B cell (primary cell): ENCODE measurements at regions not wholly inside any gene's neighbourhood (a gene's known extent, or its start where the extent isn't known, plus 50 kb on each side); places are given as distances from the start of the nearest gene placed in this dataset.

Source experiments
- ATAC-seq: fragments of 200-7000 bp; cut with Tn5 transposase; one replicate; pipeline ENCODE4 v1.10.0; 2021; ENCODE audit warnings: low read depth, mild to moderate bottlenecking, moderate number of reproducible peaks, moderate library complexity
- CTCF ChIA-PET: fragments of 350-600 bp; sonication (Branson Sonifier 250); formaldehyde crosslinking; loops from one replicate; lab custom pipeline; 2021; ENCODE audit warnings: antibody characterized with exemption, inconsistent platforms; lab: Charles Lee
- POLR2A ChIA-PET: fragments of 350-600 bp; sonication (Branson Sonifier 250); formaldehyde crosslinking; loops from one replicate; lab custom pipeline; 2021; ENCODE audit warnings: antibody characterized with exemption; lab: Charles Lee
- DNase-seq: peaks from one replicate; pipeline ENCODE4 v3.0.0; 2013
- H2AFZ ChIP-seq: 2 replicates; pipeline ENCODE4 v1.6.1; 2012; ENCODE audit warnings: mild to moderate bottlenecking, low read depth, low read length; ENCODE audit not compliant: insufficient read depth, poor library complexity, severe bottlenecking
- H3K27ac ChIP-seq, 2 donors: 1 replicate in 1 of 2; 2 replicates in 1 of 2; pipeline ENCODE4 v1.5.1; 2012 to 2013; ENCODE audit warnings: low read length in 2 of 2, mild to moderate bottlenecking in 2 of 2, moderate library complexity in 1 of 2
- H3K27me3 ChIP-seq, 4 experiments: fragments of 200-600 bp in 1 of 4; sonication (generic) in 1 of 4; replicated peaks in 1 of 4; 1 replicate in 2 of 4; 2 replicates in 2 of 4; pipeline versions ENCODE4 v1.6.1 to v1.7.0; 2013 to 2016; ENCODE audit warnings: low read length in 3 of 4, mild to moderate bottlenecking in 2 of 4, mixed read lengths in 1 of 4, moderate library complexity in 1 of 4; ENCODE audit not compliant: insufficient read depth in 4 of 4, control insufficient read depth in 3 of 4; ENCODE audit errors: control extremely low read depth in 1 of 4
- H3K36me3 ChIP-seq, 2 experiments: replicated peaks in 1 of 2; 1 replicate in 1 of 2; 2 replicates in 1 of 2; pipeline versions ENCODE4 v1.6.1 to v1.7.1; 2013; ENCODE audit warnings: low read length in 1 of 2; ENCODE audit not compliant: insufficient read depth in 2 of 2, control insufficient read depth in 1 of 2; ENCODE audit errors: control extremely low read depth in 1 of 2, extremely low read depth in 1 of 2
- H3K4me1 ChIP-seq, 2 donors: fragments of 200-600 bp in 1 of 2; sonication (generic) in 1 of 2; 1 replicate in 1 of 2; 2 replicates in 1 of 2; pipeline versions ENCODE4 v1.5.1 to v1.6.1; 2013 to 2017; ENCODE audit warnings: low read length in 2 of 2; ENCODE audit not compliant: control insufficient read depth in 2 of 2, insufficient read depth in 2 of 2
- H3K4me2 ChIP-seq: replicated peaks from 2 replicates; pipeline ENCODE3; 2012; ENCODE audit warnings: mild to moderate bottlenecking, low read depth, low read length; ENCODE audit not compliant: poor library complexity, severe bottlenecking
- H3K4me3 ChIP-seq, 5 experiments: fragments of 200-600 bp in 1 of 5; sonication (generic) in 1 of 5; 1 replicate in 3 of 5; 2 replicates in 2 of 5; pipeline versions ENCODE4 v1.5.1 to v1.7.0; 2011 to 2016; ENCODE audit warnings: low read length in 4 of 5, mild to moderate bottlenecking in 4 of 5, low read depth in 2 of 5, control low read depth in 1 of 5, moderate library complexity in 1 of 5; ENCODE audit not compliant: insufficient read depth in 1 of 5; ENCODE audit errors: control extremely low read depth in 1 of 5, extremely low read depth in 1 of 5
- H3K79me2 ChIP-seq: fragments of 200-600 bp; sonication (generic); one replicate; pipeline ENCODE4 v1.6.0; 2016; ENCODE audit warnings: low read length; ENCODE audit not compliant: control insufficient read depth, insufficient read depth
- H3K9ac ChIP-seq: fragments of 200-600 bp; sonication (generic); 2 replicates; pipeline ENCODE4 v1.6.1; 2017; ENCODE audit warnings: mild to moderate bottlenecking, low read length, moderate library complexity
- H3K9me3 ChIP-seq, 3 donors: one replicate each; pipeline versions ENCODE4 v1.6.1 to v1.7.1; 2013; ENCODE audit warnings: low read length in 2 of 3; ENCODE audit not compliant: control insufficient read depth in 2 of 3, insufficient read depth in 1 of 3; ENCODE audit errors: control extremely low read depth in 1 of 3
- H4K20me1 ChIP-seq: 2 replicates; pipeline ENCODE4 v1.6.0; 2012; ENCODE audit warnings: mild to moderate bottlenecking, low read length; ENCODE audit not compliant: insufficient read depth, control insufficient read depth, poor library complexity, severe bottlenecking
- H3K27ac Mint-ChIP-seq: one replicate; pipeline ENCODE4 v1.8.0; 2021; ENCODE audit warnings: mixed read lengths
- H3K27me3 Mint-ChIP-seq: one replicate; pipeline ENCODE4 v1.8.0; 2021; ENCODE audit warnings: mixed read lengths
- H3K4me1 Mint-ChIP-seq: one replicate; pipeline ENCODE4 v1.8.0; 2021; ENCODE audit warnings: mixed read lengths
- H3K4me3 Mint-ChIP-seq: one replicate; pipeline ENCODE4 v1.8.0; 2021; ENCODE audit warnings: mixed read lengths
- H3K9me3 Mint-ChIP-seq: one replicate; pipeline ENCODE4 v1.8.0; 2022; ENCODE audit warnings: mixed read lengths; ENCODE audit not compliant: insufficient read depth
- EZH2 ChIP-seq: IDR thresholded peaks from 2 replicates; pipeline ENCODE4 v1.6.1; 2012; ENCODE audit warnings: borderline replicate concordance, low read depth, mild to moderate bottlenecking, moderate library complexity, low read length; ENCODE audit not compliant: insufficient read depth, poor library complexity, severe bottlenecking
- whole genome bisulfite sequencing: methylation state at CpG from one replicate; pipeline ENCODE4 v1.1.5; 2013; ENCODE audit warnings: missing lambda C conversion rate; ENCODE audit not compliant: insufficient coverage; 5-methylcytosine and 5-hydroxymethylcytosine counted together
- intact Hi-C: fragments of 100-400 bp; cut with micrococcal nuclease; formaldehyde crosslinking; loops from one replicate; pipeline ENCODE4 v1.10.0; 2022
- TF ChIP-seq, protein P1 (sequence below): fragments of 200-600 bp; IDR thresholded peaks from one replicate; pipeline ENCODE4 v1.8.0; 2022; ENCODE audit warnings: antibody characterized with exemption, mild to moderate bottlenecking

DNA sequence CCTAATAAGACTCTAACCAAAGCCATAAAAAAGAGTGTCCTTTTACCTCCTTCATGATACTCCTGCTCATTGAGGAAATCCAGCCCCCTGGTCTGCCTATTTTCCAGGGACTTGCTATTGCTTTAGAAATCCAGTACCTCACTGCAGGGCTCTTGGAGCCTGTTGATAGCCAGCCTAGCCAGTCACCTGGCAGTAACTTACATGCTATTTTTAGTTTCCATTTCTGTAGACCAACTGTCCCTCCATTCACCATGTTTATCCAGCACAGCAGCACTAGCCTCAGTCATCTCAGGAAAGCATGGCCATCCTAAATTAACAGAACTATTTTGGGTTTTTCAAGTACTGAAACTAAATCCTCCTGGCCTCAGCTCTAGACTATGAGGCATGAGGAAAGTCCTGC lies 91.5 kb upstream of the PHF24 start:
- H3K27ac ChIP-seq = no peak overlapping the region
- peaks cover 0 to 24% (median 6%) of the 10 kb centered on the region in 3 donors for H3K9me3 ChIP-seq
- Mint-ChIP-seq H3K4me3 (no peak overlapping the region), H3K9me3 (peaks cover 13% of the 10 kb centered on the region), H3K27ac (no peak overlapping the region), H3K4me1 (no peaks in the 10 kb centered on the region), H3K27me3 (peaks cover 21% of the 10 kb centered on the region)
- no peaks in the 10 kb centered on the region for H3K79me2 ChIP-seq
- H3K4me2 ChIP-seq = no peak overlapping the region
- H3K4me3 ChIP-seq = no peak overlapping the region
- no peak overlapping the region for H3K9ac ChIP-seq
- DNase-seq (no peak), ATAC-seq (no peak)
- no peaks in the 10 kb centered on the region for H3K4me1 ChIP-seq
- TF ChIP-seq, protein P1, sequence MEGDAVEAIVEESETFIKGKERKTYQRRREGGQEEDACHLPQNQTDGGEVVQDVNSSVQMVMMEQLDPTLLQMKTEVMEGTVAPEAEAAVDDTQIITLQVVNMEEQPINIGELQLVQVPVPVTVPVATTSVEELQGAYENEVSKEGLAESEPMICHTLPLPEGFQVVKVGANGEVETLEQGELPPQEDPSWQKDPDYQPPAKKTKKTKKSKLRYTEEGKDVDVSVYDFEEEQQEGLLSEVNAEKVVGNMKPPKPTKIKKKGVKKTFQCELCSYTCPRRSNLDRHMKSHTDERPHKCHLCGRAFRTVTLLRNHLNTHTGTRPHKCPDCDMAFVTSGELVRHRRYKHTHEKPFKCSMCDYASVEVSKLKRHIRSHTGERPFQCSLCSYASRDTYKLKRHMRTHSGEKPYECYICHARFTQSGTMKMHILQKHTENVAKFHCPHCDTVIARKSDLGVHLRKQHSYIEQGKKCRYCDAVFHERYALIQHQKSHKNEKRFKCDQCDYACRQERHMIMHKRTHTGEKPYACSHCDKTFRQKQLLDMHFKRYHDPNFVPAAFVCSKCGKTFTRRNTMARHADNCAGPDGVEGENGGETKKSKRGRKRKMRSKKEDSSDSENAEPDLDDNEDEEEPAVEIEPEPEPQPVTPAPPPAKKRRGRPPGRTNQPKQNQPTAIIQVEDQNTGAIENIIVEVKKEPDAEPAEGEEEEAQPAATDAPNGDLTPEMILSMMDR = no peak
- TF ChIP-seq EZH2 = no peak
- intact Hi-C loops = no loop called here
- no peaks in the 10 kb centered on the region for H3K36me3 ChIP-seq
- H3K27me3 ChIP-seq = peaks cover 0 to 15% (median 4%) of the 10 kb centered on the region in 4 experiments
- ChIA-PET CTCF (no interaction called here), POLR2A (no interaction called here)
- no peaks in the 10 kb centered on the region for H4K20me1 ChIP-seq
- no peak overlapping the region for H2AFZ ChIP-seq

DNA sequence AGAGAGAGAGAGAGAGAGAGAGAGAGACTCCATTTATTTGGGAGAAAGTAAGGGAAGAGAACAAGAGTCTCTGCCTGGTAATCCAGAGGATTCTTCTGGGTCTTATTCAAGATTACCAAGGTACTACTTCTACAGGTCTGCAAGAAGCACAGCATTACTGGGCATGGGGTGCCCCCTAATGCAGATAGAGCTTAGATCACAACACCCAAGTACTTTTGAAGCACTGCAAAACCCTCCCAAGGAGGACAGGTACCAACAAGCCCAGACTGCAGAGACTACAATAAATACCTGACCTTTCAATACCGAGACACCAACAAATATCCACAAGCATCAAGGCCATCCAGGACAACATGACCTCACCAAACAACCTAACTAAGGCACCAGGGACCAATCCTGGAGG lies 94.7 kb upstream of the PHF24 start:
- TF ChIP-seq, protein P1 = no peak
- TF ChIP-seq EZH2 = no peak
- H3K27me3 ChIP-seq = peaks cover 0 to 22% (median 5%) of the 10 kb centered on the region in 4 experiments
- H3K27ac Mint-ChIP-seq = no peak overlapping the region
- intact Hi-C loops = no loop called here
- no peak for ATAC-seq
- H2AFZ ChIP-seq = no peak overlapping the region
- H4K20me1 ChIP-seq = no peaks in the 10 kb centered on the region
- H3K9me3 Mint-ChIP-seq = peaks cover 13% of the 10 kb centered on the region
- no peak overlapping the region for H3K4me2 ChIP-seq
- H3K4me3 Mint-ChIP-seq = no peak overlapping the region
- H3K36me3 ChIP-seq = no peaks in the 10 kb centered on the region
- no peaks in the 10 kb centered on the region for H3K4me1 ChIP-seq
- POLR2A ChIA-PET = no interaction called here
- H3K4me3 ChIP-seq = no peak overlapping the region
- CTCF ChIA-PET = no interaction called here
- no peak overlapping the region for H3K9ac ChIP-seq
- 100% methylated on average over 1 of the region's 1 CpG for WGBS
- H3K4me1 Mint-ChIP-seq = no peaks in the 10 kb centered on the region
- no peak for DNase-seq
- H3K9me3 ChIP-seq = peaks cover 0 to 26% (median 9%) of the 10 kb centered on the region in 3 donors
- no peak overlapping the region for H3K27ac ChIP-seq
- H3K79me2 ChIP-seq = no peaks in the 10 kb centered on the region
- H3K27me3 Mint-ChIP-seq = peaks cover 26% of the 10 kb centered on the region
